HG02763 (cell line): ENCODE measurements at regions not wholly inside any gene's neighbourhood (a gene's known extent, or its start where the extent isn't known, plus 50 kb on each side); places are given as distances from the start of the nearest gene placed in this dataset.
"Not testable (repeated sequence)": the region's sequence is repeated elsewhere in the genome, so short reads cannot be mapped to it uniquely, and the experiment has no call there.

Source experiments
- ATAC-seq: cut with Tn5 transposase; IDR thresholded peaks from one replicate; pipeline ENCODE4 v1.9.1; 2021; ENCODE audit warnings: mild to moderate bottlenecking, moderate library complexity; ENCODE audit not compliant: unreplicated experiment

GRCh38 chr12:124707316-124707715 is 139.9 kb upstream of the NCOR2 start:
- no peak for ATAC-seq

- ATAC-seq, result no peak
Observed at GRCh38 chr12:124706363-124706762, 139.0 kb upstream of the NCOR2 start.

- no peak for ATAC-seq
Observed at GRCh38 chr12:124705545-124706138, 138.2 kb upstream of the NCOR2 start.

- no peak for ATAC-seq
Observed at GRCh38 chr12:124704619-124705018, 137.2 kb upstream of the NCOR2 start.

GRCh38 chr12:124703856-124704255 is 136.4 kb upstream of the NCOR2 start:
- ATAC-seq, result no peak

- ATAC-seq, result no peak
Observed at GRCh38 chr12:124702736-124703135, 135.3 kb upstream of the NCOR2 start.

GRCh38 chr12:124700810-124701592 is 133.6 kb upstream of the NCOR2 start:
- no peak for ATAC-seq

- ATAC-seq, result no peak
Observed at GRCh38 chr12:124699909-124700308, 132.5 kb upstream of the NCOR2 start.

GRCh38 chr12:124698998-124699305 is 131.5 kb upstream of the NCOR2 start:
- no peak for ATAC-seq

GRCh38 chr12:124698211-124698997 is 131.0 kb upstream of the NCOR2 start:
- ATAC-seq, result no peak

GRCh38 chr12:124697722-124698121 is 130.3 kb upstream of the NCOR2 start:
- ATAC-seq, result not testable (repeated sequence)

GRCh38 chr12:124696693-124697476 is 129.5 kb upstream of the NCOR2 start:
- no peak for ATAC-seq

GRCh38 chr12:124695861-124696260 is 128.4 kb upstream of the NCOR2 start:
- no peak for ATAC-seq

- no peak for ATAC-seq
Observed at GRCh38 chr12:124694846-124695497, 127.6 kb upstream of the NCOR2 start.

GRCh38 chr12:124694250-124694649 is 126.8 kb upstream of the NCOR2 start:
- no peak for ATAC-seq

GRCh38 chr12:124693111-124693723 is 125.8 kb upstream of the NCOR2 start:
- ATAC-seq, result no peak

- ATAC-seq, result no peak
Observed at GRCh38 chr12:124692443-124692842, 125.0 kb upstream of the NCOR2 start.

- ATAC-seq, result no peak
Observed at GRCh38 chr12:124691429-124691828, 124.0 kb upstream of the NCOR2 start.

GRCh38 chr12:124689631-124690030 is 122.2 kb upstream of the NCOR2 start:
- ATAC-seq, result no peak

GRCh38 chr12:124688356-124688992 is 121.1 kb upstream of the NCOR2 start:
- ATAC-seq, result no peak
